ENCODE measurements at regions not wholly inside any gene's neighbourhood (a gene's known extent, or its start where the extent isn't known, plus 50 kb on each side); places are given as distances from the start of the nearest gene placed in this dataset.

- no peak for TF ChIP-seq CTCF (IDR thresholded peaks at IDR 0.05)
- TF ChIP-seq POLR2A (IDR thresholded peaks at IDR 0.05): no peak
Measured at GRCh38 chr7:41093141-41093540, 609.7 kb downstream of the INHBA start.

Measured in right lobe of liver (tissue), 4 donors.